ENCODE measurements at regions not wholly inside any gene's neighbourhood (a gene's known extent, or its start where the extent isn't known, plus 50 kb on each side); places are given as distances from the start of the nearest gene placed in this dataset.

- no peak for TF ChIP-seq CTCF (IDR thresholded peaks at IDR 0.05)
- no peak for TF ChIP-seq POLR2A (IDR thresholded peaks at IDR 0.05)
These were observed 286.7 kb downstream of the MN1 start for GRCh38 chr22:27514601-27515523.

Data from adrenal gland (tissue), 5 donors.